HG03097 (cell line): ENCODE measurements at regions not wholly inside any gene's neighbourhood (a gene's known extent, or its start where the extent isn't known, plus 50 kb on each side); places are given as distances from the start of the nearest gene placed in this dataset.
A peak's percentile ranks its signal among the peaks of the same experiment; 100 is the strongest.

ENCODE experiments used
- ATAC-seq: cut with Tn5 transposase; IDR thresholded peaks from one replicate; pipeline ENCODE4 v1.9.1; 2021; ENCODE audit not compliant: unreplicated experiment, low FRiP score

- ATAC-seq = no peak
Measured at GRCh38 chr3:132232231-132232792, 84.9 kb upstream of the ACP3 start.

DNA sequence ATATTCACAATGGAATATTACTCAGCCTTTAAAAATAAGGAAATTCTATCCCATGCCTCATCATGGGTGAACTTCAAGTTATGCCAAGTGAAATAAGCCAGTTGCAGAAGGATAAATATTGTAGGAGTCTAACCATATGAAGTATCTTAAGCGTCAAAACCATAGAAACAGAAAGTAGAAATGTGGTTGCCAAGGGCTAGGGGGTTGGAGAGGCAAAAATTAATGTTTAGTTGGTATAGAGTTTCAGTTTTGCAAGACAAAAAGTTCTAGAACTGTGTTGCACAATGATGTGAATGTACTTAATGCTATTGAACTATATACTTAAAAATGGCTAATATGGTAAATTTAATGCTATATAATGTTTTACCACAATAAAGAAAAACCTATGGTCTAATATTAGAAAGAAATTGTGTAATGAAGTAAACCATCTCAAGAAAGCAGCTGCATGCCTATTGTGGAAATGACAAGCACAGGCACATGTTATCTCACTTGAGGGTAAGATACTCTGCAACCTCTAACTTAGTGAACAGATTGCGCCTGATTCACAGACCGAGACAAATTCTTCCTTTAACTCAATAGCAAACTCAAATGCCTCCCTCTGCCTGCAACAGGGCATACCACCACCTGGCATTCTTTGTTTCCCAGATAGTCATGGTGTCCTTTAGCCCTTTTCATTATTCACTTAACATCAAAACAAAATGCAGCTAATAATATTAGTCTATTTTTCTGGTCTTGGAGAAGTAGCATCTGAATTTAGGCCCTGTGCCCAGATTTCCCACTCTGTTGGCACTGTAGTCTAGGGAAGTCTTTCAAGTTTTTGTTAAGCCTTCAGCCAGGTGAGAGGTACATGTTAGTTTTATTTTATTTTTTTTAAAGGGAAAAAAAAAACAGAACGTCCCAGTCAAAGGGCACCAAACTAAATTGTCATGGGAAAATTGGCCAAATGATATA, 80.2 kb upstream of the ACP3 start:
- peak; percentile 78 for ATAC-seq

- no peak for ATAC-seq
Measured at GRCh38 chr3:132237652-132238032, 79.6 kb upstream of the ACP3 start.

GRCh38 chr3:132239587-132239986, 77.6 kb upstream of the ACP3 start:
- ATAC-seq = no peak

DNA sequence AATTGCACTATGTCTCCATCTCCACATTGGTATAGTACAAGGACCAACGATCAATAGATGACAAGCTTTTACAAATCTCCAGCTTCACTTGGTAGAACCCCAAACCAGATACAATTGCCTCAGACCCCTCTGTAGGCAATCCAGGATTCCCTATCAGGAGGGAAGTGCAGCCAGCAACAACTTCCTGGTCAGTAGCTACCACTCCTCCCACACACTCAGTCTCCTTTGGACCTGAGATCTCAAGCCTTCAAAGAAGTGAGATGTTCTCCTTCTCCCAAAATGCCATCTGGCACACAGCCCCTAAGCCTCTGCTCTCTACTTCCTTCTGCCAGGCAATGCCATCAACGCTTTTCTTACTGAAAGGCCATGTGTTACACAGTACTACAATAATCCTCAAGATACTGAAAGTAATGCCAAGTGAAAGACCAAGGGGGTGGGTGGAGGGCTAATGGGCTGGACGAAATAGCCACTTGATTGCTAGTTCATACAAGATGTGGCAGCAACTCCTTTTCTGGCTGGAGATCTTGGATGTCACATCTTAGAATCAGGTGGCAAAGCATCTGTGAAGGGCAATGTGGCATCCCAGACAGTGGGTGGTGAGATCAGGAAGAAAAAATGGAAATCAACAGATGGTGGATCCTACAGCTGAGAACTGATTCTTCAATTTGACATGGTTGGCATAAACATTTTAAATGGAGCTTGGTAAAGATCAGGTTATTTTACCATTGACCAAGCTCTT, 75.3 kb upstream of the ACP3 start:
- no peak for ATAC-seq

- no peak for ATAC-seq
Measured at GRCh38 chr3:132242790-132243189, 74.4 kb upstream of the ACP3 start.

- ATAC-seq = no peak
Measured at GRCh38 chr3:132245552-132246142, 71.6 kb upstream of the ACP3 start.

DNA sequence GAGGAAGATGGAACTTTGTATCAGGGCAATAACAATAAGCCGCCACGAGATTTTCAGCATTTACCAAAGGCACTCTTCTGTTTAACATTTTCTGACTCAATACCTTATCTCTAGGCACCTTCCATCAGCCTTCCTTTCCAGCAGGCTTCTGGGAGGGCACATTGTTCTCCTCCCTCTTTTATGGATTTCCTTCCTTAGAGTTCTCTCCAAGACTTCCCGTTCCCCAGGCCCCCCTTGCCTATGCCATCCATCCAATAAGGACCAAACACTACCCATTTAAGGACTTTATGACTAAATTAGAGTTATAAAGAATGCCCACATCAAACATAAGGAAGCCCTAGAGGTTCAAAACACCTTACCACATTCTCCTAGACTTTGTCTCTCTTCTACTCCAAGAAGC, 71.0 kb upstream of the ACP3 start:
- ATAC-seq = no peak

- ATAC-seq = no peak
Measured at GRCh38 chr3:132247211-132247610, 70.0 kb upstream of the ACP3 start.

GRCh38 chr3:132248490-132248889, 68.7 kb upstream of the ACP3 start:
- ATAC-seq = no peak

DNA sequence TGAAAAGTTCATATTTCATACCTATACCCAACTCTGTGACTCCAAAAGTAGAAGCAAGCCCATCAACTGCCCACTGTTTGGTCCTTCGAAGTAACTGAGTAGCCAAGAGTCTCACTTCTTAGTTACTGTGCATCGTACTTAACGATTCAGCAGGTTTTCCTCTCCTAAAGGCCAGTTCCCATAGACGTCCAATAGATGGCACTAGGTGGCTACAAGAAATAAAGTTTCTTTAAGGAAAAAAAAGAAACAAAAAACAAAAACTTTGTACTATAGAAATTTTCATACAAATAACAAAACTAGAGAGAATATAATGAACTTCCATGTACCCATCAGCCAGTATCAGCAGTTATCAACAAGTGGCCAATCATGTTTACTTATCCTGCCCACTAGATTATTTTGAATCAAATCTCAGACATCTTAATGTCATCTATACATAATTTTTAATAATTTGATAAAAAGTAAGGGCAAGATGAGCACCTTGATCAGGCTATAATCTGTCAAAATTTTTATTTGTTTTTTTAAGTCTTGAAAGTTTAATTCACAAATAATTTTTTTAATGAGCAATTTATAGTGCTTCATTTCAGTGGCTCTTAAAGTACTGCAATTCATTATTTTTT, 63.8 kb upstream of the ACP3 start:
- no peak for ATAC-seq

GRCh38 chr3:132254076-132254755, 63.0 kb upstream of the ACP3 start:
- no peak for ATAC-seq

DNA sequence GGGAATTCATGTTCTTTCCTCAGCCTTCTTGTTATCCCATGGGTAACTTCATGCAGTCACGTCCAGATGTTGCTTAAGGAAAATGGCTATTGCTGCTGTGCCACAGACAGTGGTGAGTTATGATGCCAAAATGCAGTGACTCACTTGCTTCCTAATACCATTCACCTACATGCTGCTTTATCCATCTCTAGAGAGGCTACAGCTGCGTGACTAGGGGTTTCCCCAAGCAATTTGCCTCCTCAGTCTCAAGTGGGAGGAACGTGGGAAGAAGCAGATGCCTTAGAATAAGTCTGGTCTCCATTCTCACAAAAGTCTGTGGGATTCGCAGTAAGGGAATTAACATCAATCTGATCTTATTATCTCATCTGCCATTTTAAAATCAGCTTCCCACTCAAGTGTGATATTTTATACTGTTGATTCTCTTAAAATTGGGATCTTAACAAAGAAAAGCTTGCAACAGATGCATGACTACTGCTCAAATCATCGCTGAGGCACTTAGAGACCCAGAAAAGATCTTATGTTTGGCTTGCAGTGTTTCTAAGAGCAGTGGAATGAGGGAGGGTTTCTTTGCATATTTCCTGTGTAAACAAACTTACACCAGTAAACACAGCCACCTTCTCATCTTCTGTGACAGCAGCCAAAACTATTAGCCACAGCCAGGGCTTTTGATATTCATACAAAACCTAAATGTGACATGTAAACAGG, 62.0 kb upstream of the ACP3 start:
- no peak for ATAC-seq

DNA sequence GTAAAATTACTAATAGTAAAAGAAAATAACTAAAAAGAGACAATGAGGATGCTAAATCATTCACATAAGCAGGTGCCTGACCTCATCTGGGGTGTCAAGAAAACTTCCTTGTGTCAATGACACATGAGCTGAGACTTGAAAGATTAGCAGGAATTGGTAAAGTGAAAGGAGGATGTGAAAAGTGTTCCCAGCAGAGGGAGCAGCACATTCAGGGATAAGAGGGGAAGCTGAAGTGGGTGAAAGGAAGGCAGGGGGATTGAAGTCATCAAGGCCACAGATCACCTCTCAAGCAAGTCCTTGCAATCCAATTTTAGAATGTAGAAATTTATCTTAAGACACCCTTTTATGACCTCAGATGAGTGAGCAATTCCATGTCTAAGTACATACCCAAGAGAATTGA, 60.2 kb upstream of the ACP3 start:
- ATAC-seq = no peak

DNA sequence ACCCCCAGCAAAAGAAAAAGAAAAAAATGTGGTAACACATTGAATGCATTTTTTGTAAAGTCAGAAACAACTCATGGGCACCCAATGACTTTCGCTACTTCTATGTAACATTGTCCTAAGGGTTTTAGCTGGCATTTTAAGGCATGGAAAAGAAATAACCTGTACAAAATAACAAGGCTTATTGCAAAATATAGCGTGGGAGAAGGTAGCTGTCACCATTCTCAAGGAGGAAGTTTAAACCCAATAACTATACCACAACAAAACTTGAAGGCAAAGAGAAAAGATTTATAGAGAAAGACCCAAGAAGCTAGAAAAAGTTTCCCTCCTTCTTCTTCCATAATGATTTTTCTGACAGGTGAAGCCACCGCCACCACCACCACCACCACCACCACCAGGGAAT, 55.7 kb upstream of the ACP3 start:
- ATAC-seq = no peak

- no peak for ATAC-seq
Measured at GRCh38 chr3:132262305-132262704, 54.9 kb upstream of the ACP3 start.

DNA sequence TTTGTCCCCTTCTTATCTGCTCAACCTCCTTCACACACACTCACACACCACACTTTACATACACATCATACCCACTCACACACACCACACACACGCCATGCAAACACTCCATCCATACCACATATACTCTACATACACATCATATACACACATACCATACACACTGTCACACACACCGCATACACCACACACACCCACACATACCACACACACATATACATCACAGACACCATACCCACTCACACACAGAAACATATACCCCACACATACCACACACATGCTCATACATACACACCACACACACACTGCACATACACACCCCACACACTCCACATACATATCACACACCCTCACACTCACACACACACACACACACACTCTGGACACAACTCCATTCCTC, 54.3 kb upstream of the ACP3 start:
- no peak for ATAC-seq

GRCh38 chr3:132265028-132265427, 52.2 kb upstream of the ACP3 start:
- no peak for ATAC-seq

DNA sequence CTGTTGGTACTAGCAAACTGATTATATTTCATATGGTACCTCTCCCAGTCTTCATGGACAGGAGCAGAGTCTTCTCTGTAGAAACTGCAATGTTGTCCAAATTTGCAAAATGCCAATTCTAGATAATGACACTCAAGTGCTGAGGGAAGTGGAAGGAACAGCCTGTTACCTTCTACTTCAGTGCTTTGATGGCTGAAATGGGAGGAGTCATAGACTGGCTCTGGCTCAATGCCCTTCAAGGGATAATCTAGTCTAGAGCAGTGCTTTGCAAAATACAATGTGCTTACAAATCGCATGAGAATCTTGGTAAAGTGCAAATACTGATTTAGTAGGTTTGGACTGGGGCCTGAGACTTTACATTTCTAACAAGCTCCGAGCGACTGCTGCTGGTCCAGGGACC, 51.7 kb upstream of the ACP3 start:
- no peak for ATAC-seq
